ENCODE measurements at regions not wholly inside any gene's neighbourhood (a gene's known extent, or its start where the extent isn't known, plus 50 kb on each side); places are given as distances from the start of the nearest gene placed in this dataset.
"Not testable (repeated sequence)": the region's sequence is repeated elsewhere in the genome, so short reads cannot be mapped to it uniquely, and the experiment has no call there.

DNA sequence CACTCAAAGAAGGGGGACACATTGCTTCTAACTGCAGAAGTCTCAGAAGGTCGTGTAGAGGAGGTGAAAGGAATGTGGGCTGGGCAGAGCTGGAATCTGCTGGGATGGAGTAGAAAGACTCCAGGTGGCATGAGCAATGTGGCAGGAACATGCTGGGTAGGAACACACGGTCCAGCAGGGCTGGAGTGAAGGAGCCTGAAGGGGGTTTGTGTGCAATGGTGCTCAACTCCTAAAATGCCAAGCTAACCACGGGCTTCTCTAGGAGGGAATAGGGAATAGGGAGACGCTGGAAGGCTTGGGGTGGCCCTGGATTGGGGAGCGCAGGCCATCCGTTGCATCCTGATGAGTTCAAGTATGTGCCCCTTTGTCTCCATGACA is 253.8 kb downstream of the FAM43A start:
- ATAC-seq (replicated peaks in 1 of 2) = no peak
- DNase-seq = no peak
- no peaks in the 10 kb centered on the region for H3K36me3 Mint-ChIP-seq (ENCODE audit: insufficient read depth in 2 of 2)
- peaks cover 6% of the 10 kb centered on the region for H3K27me3 Mint-ChIP-seq (ENCODE audit: low read depth)
- no peaks in the 10 kb centered on the region for H3K4me1 Mint-ChIP-seq (ENCODE audit: low read depth)
- H3K4me3 Mint-ChIP-seq = no peak overlapping the region
- H3K9me3 Mint-ChIP-seq = no peaks in the 10 kb centered on the region
- no peak overlapping the region for H3K27ac Mint-ChIP-seq

- Mint-ChIP-seq H3K4me3 (no peak overlapping the region), H3K27me3 (ENCODE audit: low read depth) (peaks cover 6% of the 10 kb centered on the region), H3K27ac (no peak overlapping the region), H3K36me3 (ENCODE audit: insufficient read depth in 2 of 2) (no peaks in the 10 kb centered on the region), H3K4me1 (ENCODE audit: low read depth) (no peaks in the 10 kb centered on the region), H3K9me3 (no peaks in the 10 kb centered on the region)
- DNase-seq (no peak), ATAC-seq (replicated peaks in 1 of 2) (no peak)
Measured at GRCh38 chr3:194939949-194940770, 254.5 kb downstream of the FAM43A start.

DNA sequence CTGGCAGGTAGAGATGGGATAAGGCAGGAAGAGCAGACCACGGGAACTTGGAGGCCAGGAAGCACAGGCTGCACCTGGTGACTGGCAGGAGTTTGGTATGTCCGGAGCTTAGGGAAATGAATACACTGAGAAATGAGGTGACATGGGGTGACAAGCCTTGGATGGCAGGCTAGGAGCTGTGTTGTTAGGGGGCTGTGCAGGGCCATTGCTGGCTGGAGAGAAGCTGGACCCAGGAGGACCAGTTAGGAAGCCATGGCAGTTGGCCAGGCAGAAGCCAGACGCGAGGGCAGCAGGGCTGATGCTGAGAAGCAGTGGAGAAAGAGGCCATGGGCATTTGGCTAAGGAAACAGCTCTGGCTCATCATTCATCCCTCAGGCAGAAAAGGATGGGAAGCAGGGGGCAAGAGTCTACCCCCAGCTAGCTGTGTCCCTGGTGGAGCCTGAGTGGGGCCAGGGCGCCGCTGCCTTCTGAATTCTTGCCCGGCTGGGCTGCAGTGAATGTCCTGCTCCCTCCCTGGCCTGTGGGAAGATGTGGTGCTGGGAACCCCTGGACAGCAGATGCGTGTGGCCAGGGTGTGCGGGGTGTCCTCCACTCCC is 255.8 kb downstream of the FAM43A start:
- no peak overlapping the region for H3K4me3 Mint-ChIP-seq
- H3K36me3 Mint-ChIP-seq (ENCODE audit: insufficient read depth in 2 of 2) = no peaks in the 10 kb centered on the region
- DNase-seq (no peak), ATAC-seq (replicated peaks in 1 of 2) (no peak)
- H3K27ac Mint-ChIP-seq = no peak overlapping the region
- peaks cover 6% of the 10 kb centered on the region for H3K27me3 Mint-ChIP-seq (ENCODE audit: low read depth)
- H3K4me1 Mint-ChIP-seq (ENCODE audit: low read depth) = no peaks in the 10 kb centered on the region
- no peaks in the 10 kb centered on the region for H3K9me3 Mint-ChIP-seq

GRCh38 chr3:194941956-194942511 is 256.4 kb downstream of the FAM43A start:
- Mint-ChIP-seq H3K9me3 (no peaks in the 10 kb centered on the region), H3K27ac (no peak overlapping the region), H3K36me3 (ENCODE audit: insufficient read depth in 2 of 2) (no peaks in the 10 kb centered on the region), H3K27me3 (ENCODE audit: low read depth) (peaks cover 6% of the 10 kb centered on the region), H3K4me3 (no peak overlapping the region), H3K4me1 (ENCODE audit: low read depth) (no peaks in the 10 kb centered on the region)
- DNase-seq (no peak), ATAC-seq (replicated peaks in 1 of 2) (no peak)

DNA sequence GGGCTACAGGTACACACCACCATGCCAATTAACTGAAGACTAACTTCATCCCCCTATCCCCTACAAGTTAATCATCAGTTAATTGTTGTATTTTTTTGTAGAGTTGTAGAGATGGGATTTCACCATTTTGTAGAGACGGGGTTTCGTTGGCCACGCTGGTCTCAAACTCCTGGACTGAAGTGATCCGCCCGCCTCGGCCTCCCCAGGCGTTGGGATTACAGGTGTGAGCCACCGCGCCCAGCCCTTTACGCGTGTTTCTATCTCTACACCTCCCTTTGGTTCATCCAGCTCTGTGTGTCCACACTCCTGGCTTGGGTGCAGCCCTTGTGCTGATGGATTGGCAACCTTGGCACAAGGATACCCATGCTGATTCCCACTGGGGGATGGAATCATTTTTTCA is 258.8 kb downstream of the FAM43A start:
- Mint-ChIP-seq H3K4me1 (ENCODE audit: low read depth) (no peaks in the 10 kb centered on the region), H3K27ac (no peak overlapping the region)
- no peak for ATAC-seq (replicated peaks in 1 of 2)

GRCh38 chr3:194945508-194945907 is 259.8 kb downstream of the FAM43A start:
- no peaks in the 10 kb centered on the region for H3K4me1 Mint-ChIP-seq (ENCODE audit: low read depth)
- peaks cover 2% of the 10 kb centered on the region in 2 donors for H3K36me3 Mint-ChIP-seq (ENCODE audit: insufficient read depth in 2 of 2)
- no peak for DNase-seq
- H3K4me3 Mint-ChIP-seq = no peak overlapping the region
- H3K27ac Mint-ChIP-seq = no peak overlapping the region
- H3K9me3 Mint-ChIP-seq = peaks cover 0 to 6% of the 10 kb centered on the region in 2 donors
- no peak for ATAC-seq (replicated peaks in 1 of 2)
- peaks cover 10% of the 10 kb centered on the region for H3K27me3 Mint-ChIP-seq (ENCODE audit: low read depth)

More for the DNA sequence above, 258.8 kb downstream of the FAM43A start:
- peaks cover 12% of the 10 kb centered on the region for H3K27me3 Mint-ChIP-seq (ENCODE audit: low read depth)
- DNase-seq = no peak
- H3K36me3 Mint-ChIP-seq (ENCODE audit: insufficient read depth in 2 of 2) = peaks cover 2% of the 10 kb centered on the region in 2 donors
- H3K4me3 Mint-ChIP-seq = no peak overlapping the region
- H3K9me3 Mint-ChIP-seq = peaks cover 0 to 6% of the 10 kb centered on the region in 2 donors

DNA sequence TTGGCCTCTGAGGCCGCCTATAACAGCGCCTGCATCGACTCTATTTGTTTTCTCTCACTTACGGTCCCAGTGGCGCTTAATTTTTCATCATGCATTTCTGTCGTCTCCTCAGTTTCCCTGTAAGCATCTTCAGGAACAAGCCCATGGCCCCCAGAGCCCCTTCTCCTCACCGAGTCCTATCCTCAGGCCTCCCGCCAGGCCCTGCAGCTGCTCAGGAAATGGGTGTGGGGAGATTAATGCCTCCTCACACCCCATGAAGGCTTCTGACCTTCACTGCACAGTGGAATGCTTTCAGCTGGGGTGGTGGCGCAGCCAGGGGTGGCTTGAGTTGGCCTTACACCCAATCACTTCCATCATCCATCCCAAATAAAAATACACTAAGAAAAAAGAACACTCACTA is 260.4 kb downstream of the FAM43A start:
- no peak for ATAC-seq (replicated peaks in 1 of 2)
- peaks cover 2% of the 10 kb centered on the region in 2 donors for H3K36me3 Mint-ChIP-seq (ENCODE audit: insufficient read depth in 2 of 2)
- no peak for DNase-seq
- H3K4me1 Mint-ChIP-seq (ENCODE audit: low read depth) = no peaks in the 10 kb centered on the region
- H3K27me3 Mint-ChIP-seq (ENCODE audit: low read depth) = peaks cover 10% of the 10 kb centered on the region
- H3K9me3 Mint-ChIP-seq = peaks cover 0 to 6% of the 10 kb centered on the region in 2 donors
- no peak overlapping the region for H3K4me3 Mint-ChIP-seq
- no peak overlapping the region for H3K27ac Mint-ChIP-seq

- Mint-ChIP-seq H3K27ac (no peak overlapping the region), H3K9me3 (peaks cover 0 to 6% of the 10 kb centered on the region in 2 donors), H3K27me3 (ENCODE audit: low read depth) (peaks cover 15% of the 10 kb centered on the region), H3K4me3 (no peak overlapping the region), H3K4me1 (ENCODE audit: low read depth) (no peaks in the 10 kb centered on the region), H3K36me3 (ENCODE audit: insufficient read depth in 2 of 2) (peaks cover 2% of the 10 kb centered on the region in 2 donors)
- no peak for ATAC-seq (replicated peaks in 1 of 2)
- DNase-seq = no peak
Measured at GRCh38 chr3:194949592-194949991, 263.9 kb downstream of the FAM43A start.

DNA sequence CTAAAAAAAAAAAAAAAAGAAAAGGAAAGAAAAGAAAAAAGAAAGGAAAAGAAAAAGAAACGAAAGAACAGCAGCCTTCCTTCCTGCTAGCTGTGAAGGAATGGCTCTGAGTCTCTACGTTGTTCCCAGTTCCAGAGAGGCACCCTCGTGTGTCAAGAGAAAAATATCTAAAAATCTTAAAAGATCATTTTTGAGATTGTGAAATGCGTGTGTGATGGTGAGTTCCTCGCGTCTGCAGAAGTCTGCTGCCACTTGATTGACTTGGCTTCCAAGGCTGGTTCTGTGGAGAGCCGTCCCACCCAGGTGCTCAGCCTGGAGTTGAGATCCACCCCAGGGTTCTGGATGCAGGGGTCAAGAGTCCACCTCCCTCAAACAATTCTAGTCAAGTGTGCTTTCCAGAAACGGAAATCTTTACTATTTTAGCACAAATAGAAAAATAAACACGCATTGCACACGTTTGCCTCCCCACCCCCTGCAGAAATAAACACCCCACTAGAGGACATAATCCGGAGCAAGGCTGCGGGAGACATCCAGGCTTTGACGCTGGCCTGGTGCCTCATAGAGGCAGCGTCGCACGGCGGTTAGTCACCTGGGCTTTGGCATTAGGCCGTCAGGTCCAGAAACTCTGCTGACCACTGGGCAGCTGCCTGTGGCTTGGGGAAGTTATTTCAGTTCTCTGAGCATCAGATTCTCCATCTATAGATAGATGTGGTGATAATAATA is 265.4 kb downstream of the FAM43A start:
- Mint-ChIP-seq H3K9me3 (peaks cover 0 to 6% of the 10 kb centered on the region in 2 donors), H3K4me3 (no peak overlapping the region), H3K27me3 (ENCODE audit: low read depth) (peaks cover 15% of the 10 kb centered on the region), H3K4me1 (ENCODE audit: low read depth) (no peaks in the 10 kb centered on the region), H3K27ac (no peak overlapping the region), H3K36me3 (ENCODE audit: insufficient read depth in 2 of 2) (peaks cover 2% of the 10 kb centered on the region in 2 donors)
- ATAC-seq (replicated peaks in 1 of 2) = no peak
- no peak for DNase-seq

DNA sequence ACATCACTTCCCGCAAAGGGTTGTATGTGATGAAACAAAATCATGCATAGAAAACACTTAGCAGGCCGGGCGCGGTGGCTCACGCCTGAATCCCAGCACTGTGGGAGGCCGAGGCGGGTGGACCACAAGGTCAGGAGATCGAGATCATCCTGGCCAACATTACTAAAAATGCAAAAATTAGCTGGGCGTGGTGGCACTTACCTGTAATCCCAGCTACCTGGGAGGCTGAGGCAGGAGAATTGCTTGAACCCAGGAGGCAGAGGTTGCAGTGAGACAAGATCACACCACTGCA is 265.9 kb downstream of the FAM43A start:
- not testable (repeated sequence) for H3K27ac Mint-ChIP-seq; H3K4me1 Mint-ChIP-seq (ENCODE audit: low read depth); DNase-seq; H3K4me3 Mint-ChIP-seq; ATAC-seq (replicated peaks in 1 of 2); H3K9me3 Mint-ChIP-seq; H3K36me3 Mint-ChIP-seq (ENCODE audit: insufficient read depth in 2 of 2)
- H3K27me3 Mint-ChIP-seq (ENCODE audit: low read depth) = peaks cover 15% of the 10 kb centered on the region

DNA sequence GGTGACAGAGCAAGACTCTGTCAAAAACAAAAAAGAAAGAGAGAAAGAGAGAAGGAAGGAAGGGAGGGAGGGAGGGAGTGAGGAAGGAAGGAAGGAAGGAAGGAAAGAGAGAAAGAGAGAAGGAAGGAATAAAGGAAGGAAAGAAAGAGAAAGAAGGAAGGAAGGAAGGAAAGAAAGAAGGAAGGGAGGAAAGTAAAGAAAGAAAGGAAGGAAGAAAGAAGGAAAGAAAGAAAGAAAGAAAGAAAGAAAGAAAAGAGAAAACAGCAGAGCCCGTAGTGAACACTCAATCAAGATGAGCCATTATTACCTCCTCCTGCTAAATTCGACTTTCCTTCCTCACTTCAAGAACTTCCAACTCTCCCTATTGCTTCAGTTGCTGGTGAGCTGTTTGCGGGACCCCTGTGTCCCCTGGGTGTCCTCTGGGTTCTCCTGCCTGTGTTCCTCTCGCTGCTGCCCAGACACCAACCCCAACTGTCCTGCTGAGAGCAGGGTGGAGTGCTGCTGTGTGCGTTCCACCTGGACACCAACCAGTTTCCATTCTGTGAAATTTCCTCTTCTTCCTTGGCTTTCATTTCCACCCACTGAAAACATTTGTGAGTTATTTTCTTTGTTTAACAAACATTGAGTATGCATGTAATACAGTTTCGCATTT is 266.4 kb downstream of the FAM43A start:
- ATAC-seq (replicated peaks in 1 of 2) (no peak), DNase-seq (no peak)
- H3K27me3 Mint-ChIP-seq (ENCODE audit: low read depth) = peaks cover 15% of the 10 kb centered on the region
- H3K4me1 Mint-ChIP-seq (ENCODE audit: low read depth) = no peaks in the 10 kb centered on the region
- peaks cover 0 to 6% of the 10 kb centered on the region in 2 donors for H3K9me3 Mint-ChIP-seq
- H3K36me3 Mint-ChIP-seq (ENCODE audit: insufficient read depth in 2 of 2) = peaks cover 2% of the 10 kb centered on the region in 2 donors
- H3K27ac Mint-ChIP-seq = no peak overlapping the region
- no peak overlapping the region for H3K4me3 Mint-ChIP-seq

DNA sequence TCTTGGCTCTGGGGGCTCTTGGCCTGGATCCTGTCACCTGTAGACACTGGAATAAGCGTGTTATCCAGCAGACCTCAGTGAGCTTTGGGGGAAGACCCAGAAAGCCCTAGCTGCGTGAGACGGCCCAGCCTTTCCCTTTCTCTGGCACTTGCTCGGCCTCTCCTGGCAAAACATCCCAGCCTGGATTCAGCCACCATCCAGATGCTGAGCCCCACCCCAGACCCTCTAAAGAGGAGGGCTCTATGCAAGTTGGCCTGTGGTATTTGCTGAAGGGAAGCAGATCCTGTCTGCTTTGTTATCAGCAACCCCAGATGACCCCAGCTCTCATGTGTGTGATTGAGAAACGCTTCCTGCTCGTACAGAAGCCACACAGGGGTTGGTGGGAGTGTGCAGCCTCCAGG is 267.2 kb downstream of the FAM43A start:
- Mint-ChIP-seq H3K4me1 (ENCODE audit: low read depth) (no peaks in the 10 kb centered on the region), H3K27me3 (ENCODE audit: low read depth) (peaks cover 9% of the 10 kb centered on the region), H3K27ac (no peak overlapping the region), H3K36me3 (ENCODE audit: insufficient read depth in 2 of 2) (no peaks in the 10 kb centered on the region), H3K4me3 (no peak overlapping the region), H3K9me3 (peaks cover 0 to 3% of the 10 kb centered on the region in 2 donors)
- no peak for ATAC-seq (replicated peaks in 1 of 2)
- DNase-seq = no peak

DNA sequence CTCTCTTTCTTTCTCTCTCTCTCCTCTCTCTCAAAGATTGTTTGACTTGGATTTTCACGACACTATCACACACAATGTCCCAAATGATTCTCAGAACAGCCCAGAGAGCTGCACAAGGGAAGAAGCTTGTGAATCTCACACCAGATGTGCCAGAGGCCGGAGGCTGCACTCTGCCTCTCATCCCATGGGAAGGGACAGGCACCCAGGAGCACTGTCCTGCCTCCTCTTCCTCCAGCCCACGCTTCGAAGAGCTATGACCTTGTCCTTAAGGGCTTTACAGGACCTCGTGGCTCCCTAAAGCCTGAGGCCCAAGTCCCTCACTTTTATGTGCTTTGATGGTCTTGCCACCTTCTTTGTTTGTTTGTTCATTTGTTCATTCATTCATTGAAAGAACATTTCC is 267.6 kb downstream of the FAM43A start:
- H3K27ac Mint-ChIP-seq = no peak overlapping the region
- no peak overlapping the region for H3K4me3 Mint-ChIP-seq
- H3K36me3 Mint-ChIP-seq (ENCODE audit: insufficient read depth in 2 of 2) = no peaks in the 10 kb centered on the region
- no peak for DNase-seq
- H3K9me3 Mint-ChIP-seq = peaks cover 0 to under 1% of the 10 kb centered on the region in 2 donors
- no peaks in the 10 kb centered on the region for H3K4me1 Mint-ChIP-seq (ENCODE audit: low read depth)
- ATAC-seq (replicated peaks in 1 of 2) = no peak
- peaks cover 9% of the 10 kb centered on the region for H3K27me3 Mint-ChIP-seq (ENCODE audit: low read depth)

All from activated T-cell treated with anti-CD3 and anti-CD28 coated beads, Interleukin-2, amount 50 U/mL, for 72 hours (primary cell).